ENCODE measurements at regions not wholly inside any gene's neighbourhood (a gene's known extent, or its start where the extent isn't known, plus 50 kb on each side); places are given as distances from the start of the nearest gene placed in this dataset.

GRCh38 chr1:195064358-195064757 lies 1543.9 kb downstream of the KCNT2 start:
- H3K9me3 ChIP-seq (ENCODE audit: insufficient read depth, low read depth) = no peaks in the 10 kb centered on the region
- no peaks in the 10 kb centered on the region for H3K79me2 ChIP-seq (ENCODE audit: low read depth)
- H3K4me2 ChIP-seq = no peak overlapping the region
- H3K27ac ChIP-seq = no peak overlapping the region
- H3K9me2 ChIP-seq (ENCODE audit: insufficient read depth) = no peaks in the 10 kb centered on the region
- H2AFZ ChIP-seq = no peak overlapping the region
- CTCF ChIA-PET = no interaction called here
- H3K27me3 ChIP-seq (ENCODE audit: insufficient read depth, low read depth) = no peaks in the 10 kb centered on the region
- intact Hi-C loops (cut with micrococcal nuclease; ENCODE audit: unreplicated experiment) = no loop called here
- DNase-seq = no peak
- no peak overlapping the region for H3K4me3 ChIP-seq
- no peaks in the 10 kb centered on the region for H3K36me3 ChIP-seq (ENCODE audit: low read depth)
- H4K20me1 ChIP-seq (ENCODE audit: insufficient read depth) = no peaks in the 10 kb centered on the region
- no peaks in the 10 kb centered on the region for H3F3A ChIP-seq (ENCODE audit: insufficient read depth, low read depth)
- TF ChIP-seq, protein P1, sequence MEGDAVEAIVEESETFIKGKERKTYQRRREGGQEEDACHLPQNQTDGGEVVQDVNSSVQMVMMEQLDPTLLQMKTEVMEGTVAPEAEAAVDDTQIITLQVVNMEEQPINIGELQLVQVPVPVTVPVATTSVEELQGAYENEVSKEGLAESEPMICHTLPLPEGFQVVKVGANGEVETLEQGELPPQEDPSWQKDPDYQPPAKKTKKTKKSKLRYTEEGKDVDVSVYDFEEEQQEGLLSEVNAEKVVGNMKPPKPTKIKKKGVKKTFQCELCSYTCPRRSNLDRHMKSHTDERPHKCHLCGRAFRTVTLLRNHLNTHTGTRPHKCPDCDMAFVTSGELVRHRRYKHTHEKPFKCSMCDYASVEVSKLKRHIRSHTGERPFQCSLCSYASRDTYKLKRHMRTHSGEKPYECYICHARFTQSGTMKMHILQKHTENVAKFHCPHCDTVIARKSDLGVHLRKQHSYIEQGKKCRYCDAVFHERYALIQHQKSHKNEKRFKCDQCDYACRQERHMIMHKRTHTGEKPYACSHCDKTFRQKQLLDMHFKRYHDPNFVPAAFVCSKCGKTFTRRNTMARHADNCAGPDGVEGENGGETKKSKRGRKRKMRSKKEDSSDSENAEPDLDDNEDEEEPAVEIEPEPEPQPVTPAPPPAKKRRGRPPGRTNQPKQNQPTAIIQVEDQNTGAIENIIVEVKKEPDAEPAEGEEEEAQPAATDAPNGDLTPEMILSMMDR (conservative IDR thresholded peaks at IDR 0.05) = no peak
- no peak for TF ChIP-seq EZH2 (IDR thresholded peaks at IDR 0.05; ENCODE audit: low read depth)
- no TSS peak for BruUV-seq (replicated peaks)
- H3K4me1 ChIP-seq (replicated peaks; ENCODE audit: insufficient read depth) = no peaks in the 10 kb centered on the region
- POLR2A ChIA-PET (ENCODE audit: unreplicated experiment) = no interaction called here

- no peaks in the 10 kb centered on the region for H3K4me1 ChIP-seq (replicated peaks; ENCODE audit: insufficient read depth)
- no peaks in the 10 kb centered on the region for H3K79me2 ChIP-seq (ENCODE audit: low read depth)
- intact Hi-C loops (cut with micrococcal nuclease; ENCODE audit: unreplicated experiment) = no loop called here
- H3K9me2 ChIP-seq (ENCODE audit: insufficient read depth) = no peaks in the 10 kb centered on the region
- no peak overlapping the region for H3K4me3 ChIP-seq
- ChIA-PET POLR2A (ENCODE audit: unreplicated experiment) (no interaction called here), CTCF (no interaction called here)
- no peaks in the 10 kb centered on the region for H3F3A ChIP-seq (ENCODE audit: insufficient read depth, low read depth)
- no peaks in the 10 kb centered on the region for H3K27me3 ChIP-seq (ENCODE audit: insufficient read depth, low read depth)
- DNase-seq = no peak
- no peak overlapping the region for H2AFZ ChIP-seq
- BruUV-seq (replicated peaks) = no TSS peak
- no peaks in the 10 kb centered on the region for H3K9me3 ChIP-seq (ENCODE audit: insufficient read depth, low read depth)
- no peaks in the 10 kb centered on the region for H4K20me1 ChIP-seq (ENCODE audit: insufficient read depth)
- H3K27ac ChIP-seq = no peak overlapping the region
- H3K4me2 ChIP-seq = no peak overlapping the region
- no peaks in the 10 kb centered on the region for H3K36me3 ChIP-seq (ENCODE audit: low read depth)
- TF ChIP-seq EZH2 (IDR thresholded peaks at IDR 0.05; ENCODE audit: low read depth) = no peak
- TF ChIP-seq, protein P1 (conservative IDR thresholded peaks at IDR 0.05) = no peak
Measured at GRCh38 chr1:195054217-195054687, 1554.0 kb downstream of the KCNT2 start.

GRCh38 chr1:195053478-195053877 lies 1554.8 kb downstream of the KCNT2 start:
- no peaks in the 10 kb centered on the region for H3K9me2 ChIP-seq (ENCODE audit: insufficient read depth)
- no peaks in the 10 kb centered on the region for H3K27me3 ChIP-seq (ENCODE audit: insufficient read depth, low read depth)
- peak overlapping the region; percentile 44; the same call in 1 of the 2 replicates for H2AFZ ChIP-seq
- intact Hi-C loops (cut with micrococcal nuclease; ENCODE audit: unreplicated experiment) = no loop called here
- H3K4me2 ChIP-seq = peak overlapping the region; percentile 48
- H3F3A ChIP-seq (ENCODE audit: insufficient read depth, low read depth) = no peaks in the 10 kb centered on the region
- ChIA-PET POLR2A (ENCODE audit: unreplicated experiment) (no interaction called here), CTCF (no interaction called here)
- no peaks in the 10 kb centered on the region for H3K4me1 ChIP-seq (replicated peaks; ENCODE audit: insufficient read depth)
- H3K4me3 ChIP-seq = peak overlapping the region; percentile 26; the same call in 1 of the 2 replicates
- H4K20me1 ChIP-seq (ENCODE audit: insufficient read depth) = no peaks in the 10 kb centered on the region
- TF ChIP-seq, protein P1 (conservative IDR thresholded peaks at IDR 0.05) = no peak
- TF ChIP-seq EZH2 (IDR thresholded peaks at IDR 0.05; ENCODE audit: low read depth) = no peak
- H3K9me3 ChIP-seq (ENCODE audit: insufficient read depth, low read depth) = no peaks in the 10 kb centered on the region
- DNase-seq = no peak
- no peaks in the 10 kb centered on the region for H3K36me3 ChIP-seq (ENCODE audit: low read depth)
- BruUV-seq (replicated peaks) = no TSS peak
- H3K79me2 ChIP-seq (ENCODE audit: low read depth) = no peaks in the 10 kb centered on the region
- H3K27ac ChIP-seq = no peak overlapping the region

Data from PC-9 (cell line).